ENCODE measurements at regions not wholly inside any gene's neighbourhood (a gene's known extent, or its start where the extent isn't known, plus 50 kb on each side); places are given as distances from the start of the nearest gene placed in this dataset.

DNA sequence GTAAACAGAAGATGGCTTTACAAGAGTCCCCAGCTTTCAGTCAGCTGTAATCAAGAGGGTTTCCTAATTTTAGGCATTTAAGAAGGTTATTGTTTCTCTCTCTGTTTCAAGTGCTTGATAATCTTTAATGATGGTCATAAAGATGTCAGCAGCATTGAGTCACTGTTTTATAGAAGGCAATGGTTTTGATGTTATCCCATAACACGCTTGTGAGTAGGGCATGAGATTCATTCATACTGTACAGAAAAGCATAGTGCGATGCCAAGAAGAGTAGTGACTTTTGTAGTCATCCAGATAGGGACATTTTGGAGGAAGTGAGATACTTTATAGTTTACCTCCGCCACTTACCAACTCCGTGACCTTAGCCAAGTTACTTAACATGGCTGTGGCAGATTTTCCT, 364.2 kb upstream of the SLC10A2 start:
- TF ChIP-seq SUZ12 (IDR thresholded peaks at IDR 0.05; ENCODE audit: extremely low read depth, insufficient read depth, insufficient read length) (no peak), ZNF274 (IDR thresholded peaks at IDR 0.05; ENCODE audit: low read depth, low read length) (no peak), YY1 (IDR thresholded peaks at IDR 0.05; ENCODE audit: insufficient read depth, insufficient read length) (no peak)
- no peak overlapping the region for H3K9ac ChIP-seq (ENCODE audit: insufficient read length, low read depth)
- H3K36me3 ChIP-seq (ENCODE audit: insufficient read depth, insufficient read length, low read length): no peaks in the 10 kb centered on the region
- no peaks in the 10 kb centered on the region for H3K27me3 ChIP-seq (ENCODE audit: insufficient read depth, insufficient read length)
- H3K4me1 ChIP-seq (ENCODE audit: insufficient read depth, insufficient read length): no peaks in the 10 kb centered on the region
- no peak for DNase-seq (ENCODE audit: low read depth, low spot score)
- H3K4me3 ChIP-seq (ENCODE audit: insufficient read length, low read depth): no peak overlapping the region
- H3K9me3 ChIP-seq (ENCODE audit: insufficient read depth, low read length): 0 out of 2 replicates have a peak, but pooled peaks cover 3% of the 10 kb centered on the region

DNA sequence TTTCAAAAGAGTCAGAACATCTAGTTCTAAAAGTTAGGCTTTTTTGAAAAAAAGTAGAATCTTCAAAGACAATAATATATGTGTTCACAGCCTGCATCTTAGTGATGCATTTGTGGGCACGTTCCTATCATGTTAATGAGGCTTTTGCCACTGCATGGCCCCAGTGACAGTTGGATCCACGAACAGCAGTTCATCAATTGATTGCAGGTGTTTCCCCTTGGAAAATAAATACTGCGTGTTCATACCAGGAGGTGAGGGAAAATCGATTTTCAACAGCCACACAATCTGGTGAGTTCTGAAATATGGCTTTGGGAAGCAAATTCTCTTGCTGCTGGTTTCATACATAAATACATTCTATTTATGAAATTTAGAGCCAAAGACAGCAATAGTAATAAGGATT, 343.8 kb upstream of the SLC10A2 start:
- H3K27me3 ChIP-seq (ENCODE audit: insufficient read depth, insufficient read length): no peaks in the 10 kb centered on the region
- H3K36me3 ChIP-seq (ENCODE audit: insufficient read depth, insufficient read length, low read length): no peaks in the 10 kb centered on the region
- H3K4me1 ChIP-seq (ENCODE audit: insufficient read depth, insufficient read length): no peaks in the 10 kb centered on the region
- H3K9me3 ChIP-seq (ENCODE audit: insufficient read depth, low read length): no peaks in the 10 kb centered on the region
- H3K9ac ChIP-seq (ENCODE audit: insufficient read length, low read depth): no peak overlapping the region
- no peak overlapping the region for H3K4me3 ChIP-seq (ENCODE audit: insufficient read length, low read depth)
- no peak for TF ChIP-seq ZNF274 (IDR thresholded peaks at IDR 0.05; ENCODE audit: low read depth, low read length)
- no peak for TF ChIP-seq YY1 (IDR thresholded peaks at IDR 0.05; ENCODE audit: insufficient read depth, insufficient read length)
- no peak for TF ChIP-seq SUZ12 (IDR thresholded peaks at IDR 0.05; ENCODE audit: extremely low read depth, insufficient read depth, insufficient read length)
- no peak for DNase-seq (ENCODE audit: low read depth, low spot score)

DNA sequence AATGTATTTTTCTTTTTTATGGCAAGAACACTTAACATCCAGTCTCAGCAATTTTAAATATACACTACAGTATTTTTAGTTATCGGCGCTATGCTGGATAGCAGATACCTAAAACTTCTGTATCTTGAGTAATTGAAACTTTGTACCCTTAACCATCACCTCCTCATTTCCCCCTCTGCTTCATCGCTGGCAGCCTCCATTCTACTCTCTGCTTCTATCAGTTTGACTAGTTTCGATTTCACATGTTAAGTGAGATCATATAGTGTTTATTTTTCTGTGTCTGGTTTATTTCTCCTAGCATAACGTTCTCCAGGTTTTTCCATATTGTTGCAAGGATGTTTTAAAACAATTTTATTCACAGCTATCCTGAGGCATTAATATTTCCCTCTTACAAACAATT, 340.8 kb upstream of the SLC10A2 start:
- DNase-seq (ENCODE audit: low read depth, low spot score): no peak
- H3K4me3 ChIP-seq (ENCODE audit: insufficient read length, low read depth): no peak overlapping the region
- H3K27me3 ChIP-seq (ENCODE audit: insufficient read depth, insufficient read length): no peaks in the 10 kb centered on the region
- H3K36me3 ChIP-seq (ENCODE audit: insufficient read depth, insufficient read length, low read length): no peaks in the 10 kb centered on the region
- TF ChIP-seq YY1 (IDR thresholded peaks at IDR 0.05; ENCODE audit: insufficient read depth, insufficient read length) (no peak), ZNF274 (IDR thresholded peaks at IDR 0.05; ENCODE audit: low read depth, low read length) (no peak), SUZ12 (IDR thresholded peaks at IDR 0.05; ENCODE audit: extremely low read depth, insufficient read depth, insufficient read length) (no peak)
- no peaks in the 10 kb centered on the region for H3K9me3 ChIP-seq (ENCODE audit: insufficient read depth, low read length)
- H3K9ac ChIP-seq (ENCODE audit: insufficient read length, low read depth): no peak overlapping the region
- H3K4me1 ChIP-seq (ENCODE audit: insufficient read depth, insufficient read length): no peaks in the 10 kb centered on the region

DNA sequence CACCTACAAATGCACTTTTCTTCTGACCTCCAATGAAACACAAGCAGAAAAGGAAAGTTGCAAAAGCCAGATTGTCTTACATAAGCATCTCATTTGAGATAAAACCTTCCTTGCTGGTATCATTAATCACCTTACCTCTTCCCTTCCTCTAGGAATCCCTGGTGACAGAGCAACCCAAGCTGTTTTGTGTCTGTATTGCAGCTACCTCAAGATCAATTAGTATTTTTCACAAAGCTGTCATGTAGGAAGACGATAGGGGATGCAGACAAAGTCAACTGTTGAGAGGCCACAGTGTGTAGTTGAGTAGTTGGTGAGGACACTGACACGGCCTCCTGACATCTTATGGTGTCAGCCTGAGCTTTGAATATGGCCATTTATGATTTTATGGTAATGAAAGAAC, 339.1 kb upstream of the SLC10A2 start:
- Histone ChIP-seq H3K4me1 (ENCODE audit: insufficient read depth, insufficient read length) (no peaks in the 10 kb centered on the region), H3K9me3 (ENCODE audit: insufficient read depth, low read length) (no peaks in the 10 kb centered on the region), H3K27me3 (ENCODE audit: insufficient read depth, insufficient read length) (no peaks in the 10 kb centered on the region), H3K36me3 (ENCODE audit: insufficient read depth, insufficient read length, low read length) (no peaks in the 10 kb centered on the region), H3K4me3 (ENCODE audit: insufficient read length, low read depth) (no peak overlapping the region), H3K9ac (ENCODE audit: insufficient read length, low read depth) (no peak overlapping the region)
- no peak for DNase-seq (ENCODE audit: low read depth, low spot score)
- TF ChIP-seq ZNF274 (IDR thresholded peaks at IDR 0.05; ENCODE audit: low read depth, low read length): no peak
- TF ChIP-seq YY1 (IDR thresholded peaks at IDR 0.05; ENCODE audit: insufficient read depth, insufficient read length): no peak
- no peak for TF ChIP-seq SUZ12 (IDR thresholded peaks at IDR 0.05; ENCODE audit: extremely low read depth, insufficient read depth, insufficient read length)

DNA sequence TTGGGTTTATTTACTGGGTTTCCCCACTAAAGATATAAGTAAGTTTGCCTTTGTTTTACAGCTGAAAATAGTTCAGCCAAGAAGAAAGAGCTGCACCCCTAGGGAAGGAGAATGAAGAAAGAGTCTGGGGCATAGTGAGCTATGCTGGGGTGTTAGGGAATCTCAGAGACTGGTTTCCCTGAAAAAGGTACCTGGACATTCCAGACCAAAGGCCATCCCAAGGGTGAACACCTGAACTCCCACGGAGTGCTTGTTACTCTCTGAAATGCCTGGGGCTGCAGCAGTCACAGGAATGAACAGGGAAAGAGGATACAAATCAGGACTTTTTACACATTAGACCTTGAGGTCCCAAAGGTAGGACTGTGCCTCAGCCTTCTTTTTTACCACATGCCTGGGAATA, 337.6 kb upstream of the SLC10A2 start:
- Histone ChIP-seq H3K9ac (ENCODE audit: insufficient read length, low read depth) (no peak overlapping the region), H3K4me1 (ENCODE audit: insufficient read depth, insufficient read length) (no peaks in the 10 kb centered on the region), H3K36me3 (ENCODE audit: insufficient read depth, insufficient read length, low read length) (no peaks in the 10 kb centered on the region), H3K4me3 (ENCODE audit: insufficient read length, low read depth) (no peak overlapping the region), H3K9me3 (ENCODE audit: insufficient read depth, low read length) (peaks cover 2% of the 10 kb centered on the region; the same call in 1 of the 2 replicates), H3K27me3 (ENCODE audit: insufficient read depth, insufficient read length) (no peaks in the 10 kb centered on the region)
- no peak for DNase-seq (ENCODE audit: low read depth, low spot score)
- TF ChIP-seq ZNF274 (IDR thresholded peaks at IDR 0.05; ENCODE audit: low read depth, low read length): no peak
- TF ChIP-seq YY1 (IDR thresholded peaks at IDR 0.05; ENCODE audit: insufficient read depth, insufficient read length): no peak
- TF ChIP-seq SUZ12 (IDR thresholded peaks at IDR 0.05; ENCODE audit: extremely low read depth, insufficient read depth, insufficient read length): no peak

DNA sequence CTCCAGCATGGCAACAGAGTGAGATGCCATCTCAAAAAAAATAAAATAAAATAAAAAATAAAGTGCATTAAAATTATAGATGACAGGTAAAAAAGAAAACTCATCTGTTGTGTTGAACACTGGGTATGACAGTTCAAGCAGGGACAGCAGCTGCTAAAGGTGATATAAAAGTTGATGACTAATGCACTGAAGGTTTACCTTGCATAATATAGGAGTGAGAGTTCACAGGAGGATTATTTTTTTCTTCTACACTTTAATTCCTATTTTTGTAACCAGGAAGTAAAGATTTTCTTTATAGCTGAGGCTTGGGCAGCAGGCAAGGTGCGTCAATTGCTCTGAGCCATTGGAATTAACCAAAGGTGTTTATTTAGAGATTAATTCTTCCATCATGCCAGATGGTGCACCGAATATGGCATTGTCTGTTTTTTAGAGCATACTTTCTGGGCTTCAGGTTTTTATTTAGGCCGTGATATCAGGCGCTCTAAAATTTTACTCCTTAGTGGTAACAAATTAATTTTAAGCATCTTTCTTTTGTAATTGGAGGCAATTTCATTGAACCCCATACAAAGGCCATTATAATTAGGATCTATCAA, 337.0 kb upstream of the SLC10A2 start:
- Histone ChIP-seq H3K4me3 (ENCODE audit: insufficient read length, low read depth) (no peak overlapping the region), H3K9ac (ENCODE audit: insufficient read length, low read depth) (no peak overlapping the region), H3K27me3 (ENCODE audit: insufficient read depth, insufficient read length) (no peaks in the 10 kb centered on the region), H3K4me1 (ENCODE audit: insufficient read depth, insufficient read length) (no peaks in the 10 kb centered on the region), H3K9me3 (ENCODE audit: insufficient read depth, low read length) (peaks cover 8% of the 10 kb centered on the region; the same call in 1 of the 2 replicates), H3K36me3 (ENCODE audit: insufficient read depth, insufficient read length, low read length) (no peaks in the 10 kb centered on the region)
- TF ChIP-seq YY1 (IDR thresholded peaks at IDR 0.05; ENCODE audit: insufficient read depth, insufficient read length) (no peak), ZNF274 (IDR thresholded peaks at IDR 0.05; ENCODE audit: low read depth, low read length) (no peak), SUZ12 (IDR thresholded peaks at IDR 0.05; ENCODE audit: extremely low read depth, insufficient read depth, insufficient read length) (no peak)
- no peak for DNase-seq (ENCODE audit: low read depth, low spot score)

DNA sequence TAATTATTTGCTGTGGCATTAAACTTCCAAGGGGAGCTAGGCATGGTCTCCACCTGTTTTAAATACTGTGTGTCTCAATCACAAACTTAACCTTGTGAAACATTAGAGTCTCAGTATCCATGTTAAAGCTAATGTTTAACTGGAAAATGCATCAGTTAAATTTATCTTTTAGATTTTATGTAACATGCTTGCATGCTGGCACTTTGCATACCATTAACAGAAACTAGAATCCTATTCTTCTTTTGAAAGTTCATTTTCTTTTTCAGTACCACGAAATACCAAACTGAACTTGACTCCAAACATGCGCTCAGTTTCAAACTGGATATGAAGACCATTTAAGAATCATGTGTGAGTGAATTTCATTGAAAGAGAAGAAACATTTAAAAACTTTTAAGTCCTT, 328.9 kb upstream of the SLC10A2 start:
- no peaks in the 10 kb centered on the region for H3K36me3 ChIP-seq (ENCODE audit: insufficient read depth, insufficient read length, low read length)
- no peaks in the 10 kb centered on the region for H3K4me1 ChIP-seq (ENCODE audit: insufficient read depth, insufficient read length)
- no peak overlapping the region for H3K9ac ChIP-seq (ENCODE audit: insufficient read length, low read depth)
- H3K27me3 ChIP-seq (ENCODE audit: insufficient read depth, insufficient read length): no peaks in the 10 kb centered on the region
- H3K9me3 ChIP-seq (ENCODE audit: insufficient read depth, low read length): peaks cover 9% of the 10 kb centered on the region; the same call in 1 of the 2 replicates
- H3K4me3 ChIP-seq (ENCODE audit: insufficient read length, low read depth): no peak overlapping the region
- no peak for DNase-seq (ENCODE audit: low read depth, low spot score)
- no peak for TF ChIP-seq SUZ12 (IDR thresholded peaks at IDR 0.05; ENCODE audit: extremely low read depth, insufficient read depth, insufficient read length)
- no peak for TF ChIP-seq YY1 (IDR thresholded peaks at IDR 0.05; ENCODE audit: insufficient read depth, insufficient read length)
- no peak for TF ChIP-seq ZNF274 (IDR thresholded peaks at IDR 0.05; ENCODE audit: low read depth, low read length)
